22Rv1 (cell line): ENCODE measurements at regions not wholly inside any gene's neighbourhood (a gene's known extent, or its start where the extent isn't known, plus 50 kb on each side); places are given as distances from the start of the nearest gene placed in this dataset.

Experiments
- CTCF ChIP-seq: fragments of 450-650 bp; IDR thresholded peaks from 2 replicates; pipeline ENCODE4 v1.5.1; 2017; ENCODE audit warnings: mild to moderate bottlenecking
- ZFX ChIP-seq: fragments of 450-650 bp; IDR thresholded peaks from 2 replicates; pipeline ENCODE4 v1.6.1; 2017; ENCODE audit warnings: antibody characterized with exemption, borderline replicate concordance

DNA sequence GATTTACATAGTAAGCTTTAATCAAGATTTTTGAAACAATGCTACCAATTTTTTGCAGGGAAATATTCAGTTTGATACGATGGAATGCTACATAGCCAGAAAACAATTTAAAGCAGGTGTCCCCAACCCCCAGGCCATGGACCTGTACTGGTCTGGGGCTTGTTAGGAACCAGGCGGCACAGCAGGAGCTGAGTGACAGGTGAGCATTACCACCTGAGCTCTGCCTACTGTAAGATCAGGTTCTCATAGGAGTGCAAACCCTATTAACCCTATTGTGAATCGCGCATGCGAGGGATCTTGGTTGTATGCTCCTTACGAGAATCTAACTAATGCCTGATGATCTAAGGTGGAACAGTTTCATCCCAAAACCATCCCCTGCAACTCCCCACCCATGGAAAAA lies 322.6 kb upstream of the NECTIN3 start:
- TF ChIP-seq CTCF: no peak
- no peak for TF ChIP-seq ZFX
